A673 (cell line): ENCODE measurements at regions not wholly inside any gene's neighbourhood (a gene's known extent, or its start where the extent isn't known, plus 50 kb on each side); places are given as distances from the start of the nearest gene placed in this dataset.

Experiments used
- EZH2 ChIP-seq: fragments of 200-600 bp; sonication (generic); IDR thresholded peaks from 2 replicates; pipeline ENCODE4 v1.6.1; 2017; ENCODE audit warnings: borderline replicate concordance, low read depth, mild to moderate bottlenecking, mixed read lengths, antibody characterized with exemption, low read length; ENCODE audit not compliant: poor library complexity, severe bottlenecking
- TF ChIP-seq, protein P1 (sequence below): fragments of 300-800, 200-600 bp; sonication (generic); conservative IDR thresholded peaks from 2 replicates; pipeline ENCODE4 v1.5.1; 2017; ENCODE audit warnings: low read depth, mild to moderate bottlenecking, antibody characterized with exemption, low read length, moderate library complexity, mixed read lengths

DNA sequence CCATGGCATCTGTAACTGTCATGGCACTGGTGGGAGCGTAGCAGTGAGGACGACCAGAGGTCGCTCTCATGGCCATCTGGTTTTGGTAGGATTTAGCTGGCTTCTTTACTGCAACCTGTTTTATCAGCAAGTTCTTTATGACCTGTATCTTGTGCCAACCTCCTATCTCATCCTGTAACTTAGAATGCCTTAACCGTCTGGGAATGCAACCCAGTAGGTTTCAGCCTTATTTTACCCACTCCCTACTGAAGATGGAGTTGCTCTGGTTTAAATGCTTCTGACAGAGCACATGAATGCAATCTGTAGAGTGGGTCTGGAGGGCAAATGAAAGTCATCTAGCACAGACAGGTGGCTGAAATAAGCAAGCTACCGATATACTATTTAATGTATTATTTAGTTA, 55.3 kb upstream of the OPN4 start:
- TF ChIP-seq, protein P1, sequence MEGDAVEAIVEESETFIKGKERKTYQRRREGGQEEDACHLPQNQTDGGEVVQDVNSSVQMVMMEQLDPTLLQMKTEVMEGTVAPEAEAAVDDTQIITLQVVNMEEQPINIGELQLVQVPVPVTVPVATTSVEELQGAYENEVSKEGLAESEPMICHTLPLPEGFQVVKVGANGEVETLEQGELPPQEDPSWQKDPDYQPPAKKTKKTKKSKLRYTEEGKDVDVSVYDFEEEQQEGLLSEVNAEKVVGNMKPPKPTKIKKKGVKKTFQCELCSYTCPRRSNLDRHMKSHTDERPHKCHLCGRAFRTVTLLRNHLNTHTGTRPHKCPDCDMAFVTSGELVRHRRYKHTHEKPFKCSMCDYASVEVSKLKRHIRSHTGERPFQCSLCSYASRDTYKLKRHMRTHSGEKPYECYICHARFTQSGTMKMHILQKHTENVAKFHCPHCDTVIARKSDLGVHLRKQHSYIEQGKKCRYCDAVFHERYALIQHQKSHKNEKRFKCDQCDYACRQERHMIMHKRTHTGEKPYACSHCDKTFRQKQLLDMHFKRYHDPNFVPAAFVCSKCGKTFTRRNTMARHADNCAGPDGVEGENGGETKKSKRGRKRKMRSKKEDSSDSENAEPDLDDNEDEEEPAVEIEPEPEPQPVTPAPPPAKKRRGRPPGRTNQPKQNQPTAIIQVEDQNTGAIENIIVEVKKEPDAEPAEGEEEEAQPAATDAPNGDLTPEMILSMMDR = no peak
- TF ChIP-seq EZH2 = no peak
